SJCRH30 (cell line): ENCODE measurements at regions not wholly inside any gene's neighbourhood (a gene's known extent, or its start where the extent isn't known, plus 50 kb on each side); places are given as distances from the start of the nearest gene placed in this dataset.
A peak's percentile ranks its signal among the peaks of the same experiment; 100 is the strongest.

Source experiments
- DNase-seq, 2 experiments: peaks; one replicate each; pipeline ENCODE4 v3.0.0-alpha.2; 2015 to 2020
- H3K27ac ChIP-seq: fragments of 250-450 bp; sonication (Bioruptor Pico); 2 replicates; pipeline ENCODE4 v1.5.1; 2020; ENCODE audit warnings: mild to moderate bottlenecking, moderate library complexity
- H3K27me3 ChIP-seq: fragments of 250-450 bp; sonication (Bioruptor Pico); 2 replicates; pipeline ENCODE4 v1.5.1; 2020; ENCODE audit warnings: mild to moderate bottlenecking, moderate library complexity
- H3K36me3 ChIP-seq: fragments of 250-450 bp; sonication (Bioruptor Pico); 2 replicates; pipeline ENCODE4 v1.5.1; 2020; ENCODE audit warnings: mild to moderate bottlenecking, moderate library complexity
- H3K4me1 ChIP-seq: fragments of 250-450 bp; sonication (Bioruptor Pico); 2 replicates; pipeline ENCODE4 v1.5.1; 2020; ENCODE audit warnings: mild to moderate bottlenecking, moderate library complexity
- H3K4me3 ChIP-seq: fragments of 250-450 bp; sonication (Bioruptor Pico); 2 replicates; pipeline ENCODE4 v1.5.1; 2020; ENCODE audit warnings: mild to moderate bottlenecking, moderate library complexity
- H3K9me3 ChIP-seq: fragments of 250-450 bp; sonication (Bioruptor Pico); replicated peaks from 2 replicates; pipeline ENCODE4 v1.5.1; 2020; ENCODE audit warnings: mild to moderate bottlenecking, moderate library complexity

- Histone ChIP-seq H3K27ac (no peak overlapping the region), H3K4me1 (no peaks in the 10 kb centered on the region), H3K36me3 (no peaks in the 10 kb centered on the region), H3K27me3 (no peaks in the 10 kb centered on the region), H3K9me3 (no peaks in the 10 kb centered on the region), H3K4me3 (no peak overlapping the region)
- DNase-seq = no peak
Observed at GRCh38 chr5:26727916-26728315, 310.5 kb downstream of the CDH9 start.

- no peaks in the 10 kb centered on the region for H3K36me3 ChIP-seq
- H3K27me3 ChIP-seq = no peaks in the 10 kb centered on the region
- H3K4me1 ChIP-seq = no peaks in the 10 kb centered on the region
- no peak for DNase-seq
- H3K4me3 ChIP-seq = no peak overlapping the region
- no peak overlapping the region for H3K27ac ChIP-seq
- no peaks in the 10 kb centered on the region for H3K9me3 ChIP-seq
Observed at GRCh38 chr5:26719803-26720202, 318.6 kb downstream of the CDH9 start.

- H3K4me3 ChIP-seq = no peak overlapping the region
- H3K36me3 ChIP-seq = no peaks in the 10 kb centered on the region
- H3K27me3 ChIP-seq = no peaks in the 10 kb centered on the region
- DNase-seq = peak; percentile 18 to 70
- no peaks in the 10 kb centered on the region for H3K4me1 ChIP-seq
- no peak overlapping the region for H3K27ac ChIP-seq
- H3K9me3 ChIP-seq = no peaks in the 10 kb centered on the region
Observed at GRCh38 chr5:26700759-26701384, 337.5 kb downstream of the CDH9 start.

DNA sequence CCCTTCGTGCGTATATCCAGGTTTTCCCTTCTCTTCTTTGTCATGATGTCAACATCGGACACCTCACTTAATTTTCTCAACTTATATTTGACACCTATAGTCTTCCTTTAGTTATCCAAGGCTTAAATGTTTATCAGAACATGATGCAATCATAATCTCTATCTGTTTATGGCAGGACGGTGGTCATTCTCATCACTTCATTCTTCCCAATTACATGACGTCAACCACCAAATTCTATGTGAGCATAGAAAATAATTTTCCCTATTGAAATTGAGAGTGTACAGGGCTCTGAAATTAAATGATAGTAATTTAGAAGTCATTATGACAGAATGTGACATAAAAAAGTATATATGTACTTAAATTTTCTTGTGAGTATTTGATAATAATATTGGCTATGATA lies 345.4 kb downstream of the CDH9 start:
- no peak overlapping the region for H3K27ac ChIP-seq
- DNase-seq = no peak
- H3K4me3 ChIP-seq = no peak overlapping the region
- H3K36me3 ChIP-seq = no peaks in the 10 kb centered on the region
- no peaks in the 10 kb centered on the region for H3K9me3 ChIP-seq
- H3K27me3 ChIP-seq = no peaks in the 10 kb centered on the region
- H3K4me1 ChIP-seq = no peaks in the 10 kb centered on the region

- Histone ChIP-seq H3K9me3 (no peaks in the 10 kb centered on the region), H3K4me1 (no peaks in the 10 kb centered on the region), H3K27me3 (no peaks in the 10 kb centered on the region), H3K4me3 (no peak overlapping the region), H3K36me3 (no peaks in the 10 kb centered on the region), H3K27ac (no peak overlapping the region)
- no peak for DNase-seq
Observed at GRCh38 chr5:26691486-26691885, 346.9 kb downstream of the CDH9 start.

GRCh38 chr5:26690511-26690910 lies 347.9 kb downstream of the CDH9 start:
- Histone ChIP-seq H3K4me1 (no peaks in the 10 kb centered on the region), H3K4me3 (no peak overlapping the region), H3K27ac (no peak overlapping the region), H3K27me3 (no peaks in the 10 kb centered on the region), H3K36me3 (no peaks in the 10 kb centered on the region), H3K9me3 (no peaks in the 10 kb centered on the region)
- DNase-seq = no peak

GRCh38 chr5:26681861-26682260 lies 356.5 kb downstream of the CDH9 start:
- no peak for DNase-seq
- H3K4me1 ChIP-seq = no peaks in the 10 kb centered on the region
- H3K9me3 ChIP-seq = no peaks in the 10 kb centered on the region

GRCh38 chr5:26674846-26675245 lies 363.5 kb downstream of the CDH9 start:
- Histone ChIP-seq H3K36me3 (no peaks in the 10 kb centered on the region), H3K27ac (no peak overlapping the region), H3K4me1 (no peaks in the 10 kb centered on the region), H3K4me3 (no peak overlapping the region), H3K9me3 (no peaks in the 10 kb centered on the region), H3K27me3 (no peaks in the 10 kb centered on the region)
- DNase-seq = no peak

More at GRCh38 chr5:26681861-26682260, 356.5 kb downstream of the CDH9 start:
- no peak overlapping the region for H3K27ac ChIP-seq
- no peak overlapping the region for H3K4me3 ChIP-seq
- no peaks in the 10 kb centered on the region for H3K27me3 ChIP-seq
- no peaks in the 10 kb centered on the region for H3K36me3 ChIP-seq

GRCh38 chr5:26669523-26669922 lies 368.9 kb downstream of the CDH9 start:
- Histone ChIP-seq H3K9me3 (no peaks in the 10 kb centered on the region), H3K27me3 (no peaks in the 10 kb centered on the region)

DNA sequence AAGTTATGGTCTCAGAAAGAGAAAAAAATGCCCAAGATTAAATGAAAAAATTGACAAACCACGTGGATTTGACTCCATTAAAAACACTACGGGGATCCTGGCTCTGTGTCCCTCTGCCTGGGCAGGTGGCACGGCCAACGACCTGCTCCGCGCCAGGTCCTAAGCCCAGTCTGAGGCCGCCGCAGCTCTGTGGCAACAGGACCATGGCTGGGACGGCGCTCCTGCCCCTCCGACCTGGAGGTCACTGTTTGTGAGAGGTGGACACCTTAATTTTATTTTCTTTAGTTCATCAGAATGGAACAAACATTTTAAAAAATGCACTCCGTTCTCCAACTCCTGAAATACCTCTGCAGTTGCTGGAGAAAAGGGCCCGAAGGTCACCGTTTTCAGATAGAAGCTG lies 369.4 kb downstream of the CDH9 start:
- Histone ChIP-seq H3K36me3 (no peaks in the 10 kb centered on the region), H3K27me3 (no peaks in the 10 kb centered on the region), H3K4me3 (no peak overlapping the region), H3K4me1 (no peaks in the 10 kb centered on the region), H3K27ac (no peak overlapping the region), H3K9me3 (no peaks in the 10 kb centered on the region)
- DNase-seq = no peak

More at GRCh38 chr5:26669523-26669922, 368.9 kb downstream of the CDH9 start:
- Histone ChIP-seq H3K4me3 (no peak overlapping the region), H3K27ac (no peak overlapping the region), H3K36me3 (no peaks in the 10 kb centered on the region), H3K4me1 (no peaks in the 10 kb centered on the region)
- DNase-seq = no peak

- Histone ChIP-seq H3K4me1 (no peaks in the 10 kb centered on the region), H3K27ac (no peak overlapping the region), H3K27me3 (no peaks in the 10 kb centered on the region), H3K9me3 (no peaks in the 10 kb centered on the region), H3K36me3 (no peaks in the 10 kb centered on the region), H3K4me3 (no peak overlapping the region)
- no peak for DNase-seq
Observed at GRCh38 chr5:26666371-26666770, 372.0 kb downstream of the CDH9 start.

GRCh38 chr5:26663500-26663899 lies 374.9 kb downstream of the CDH9 start:
- no peaks in the 10 kb centered on the region for H3K9me3 ChIP-seq
- no peak overlapping the region for H3K27ac ChIP-seq
- DNase-seq = no peak
- H3K36me3 ChIP-seq = no peaks in the 10 kb centered on the region
- no peaks in the 10 kb centered on the region for H3K4me1 ChIP-seq
- no peaks in the 10 kb centered on the region for H3K27me3 ChIP-seq
- no peak overlapping the region for H3K4me3 ChIP-seq

- H3K4me1 ChIP-seq = no peaks in the 10 kb centered on the region
- H3K4me3 ChIP-seq = no peak overlapping the region
- H3K27me3 ChIP-seq = no peaks in the 10 kb centered on the region
- DNase-seq = no peak
- no peak overlapping the region for H3K27ac ChIP-seq
- H3K9me3 ChIP-seq = no peaks in the 10 kb centered on the region
- H3K36me3 ChIP-seq = no peaks in the 10 kb centered on the region
Observed at GRCh38 chr5:26662806-26663360, 375.5 kb downstream of the CDH9 start.

- H3K4me3 ChIP-seq = no peak overlapping the region
- no peaks in the 10 kb centered on the region for H3K9me3 ChIP-seq
- no peak overlapping the region for H3K27ac ChIP-seq
- no peaks in the 10 kb centered on the region for H3K36me3 ChIP-seq
- DNase-seq = no peak
- H3K27me3 ChIP-seq = no peaks in the 10 kb centered on the region
- H3K4me1 ChIP-seq = no peaks in the 10 kb centered on the region
Observed at GRCh38 chr5:26660116-26660515, 378.3 kb downstream of the CDH9 start.

GRCh38 chr5:26649000-26649399 lies 389.4 kb downstream of the CDH9 start:
- peak; percentile 22 to 56 for DNase-seq
- Histone ChIP-seq H3K27me3 (no peaks in the 10 kb centered on the region), H3K27ac (peak overlapping the region; percentile 34), H3K4me1 (no peaks in the 10 kb centered on the region; the same call in 1 of the 2 replicates), H3K36me3 (no peaks in the 10 kb centered on the region), H3K4me3 (no peak overlapping the region), H3K9me3 (no peaks in the 10 kb centered on the region)

GRCh38 chr5:26647781-26648180 lies 390.6 kb downstream of the CDH9 start:
- Histone ChIP-seq H3K27ac (no peak overlapping the region), H3K4me3 (no peak overlapping the region), H3K36me3 (no peaks in the 10 kb centered on the region), H3K27me3 (no peaks in the 10 kb centered on the region), H3K4me1 (no peaks in the 10 kb centered on the region; the same call in 1 of the 2 replicates), H3K9me3 (no peaks in the 10 kb centered on the region)
- DNase-seq = no peak
